Smooth muscle cell (in vitro differentiated cells): ENCODE measurements at regions not wholly inside any gene's neighbourhood (a gene's known extent, or its start where the extent isn't known, plus 50 kb on each side); places are given as distances from the start of the nearest gene placed in this dataset.

ENCODE experiments used
- DNase-seq: peaks from one replicate; lab custom pipeline; 2025; ENCODE audit not compliant: unreplicated experiment; lab: John Stamatoyannopoulos, UW
- H2AFZ ChIP-seq: fragments of 200-600 bp; sonication (generic); 2 replicates; pipeline ENCODE4 v1.6.0; 2016; ENCODE audit warnings: antibody characterized with exemption, low read depth, mild to moderate bottlenecking
- H3F3A ChIP-seq: fragments of 200-600 bp; sonication (generic); 2 replicates; pipeline ENCODE4 v1.6.0; 2017; ENCODE audit warnings: antibody characterized with exemption, low read depth
- H3K27ac ChIP-seq: fragments of 200-600 bp; sonication (generic); 2 replicates; pipeline ENCODE4 v1.5.1; 2016; ENCODE audit warnings: low read depth, mild to moderate bottlenecking
- H3K27me3 ChIP-seq: fragments of 200-600 bp; sonication (generic); 2 replicates; pipeline ENCODE4 v1.6.1; 2016; ENCODE audit warnings: low read depth, mild to moderate bottlenecking
- H3K36me3 ChIP-seq: fragments of 200-600 bp; sonication (generic); 2 replicates; pipeline ENCODE4 v1.5.1; 2016; ENCODE audit warnings: low read depth
- H3K4me1 ChIP-seq: fragments of 200-600 bp; sonication (generic); 2 replicates; pipeline ENCODE4 v1.5.1; 2016; ENCODE audit warnings: low read depth
- H3K4me2 ChIP-seq: fragments of 200-600 bp; sonication (generic); 2 replicates; pipeline ENCODE4 v1.6.0; 2016; ENCODE audit warnings: mild to moderate bottlenecking
- H3K4me3 ChIP-seq: fragments of 200-600 bp; sonication (generic); 2 replicates; pipeline ENCODE4 v1.5.1; 2016; ENCODE audit warnings: mild to moderate bottlenecking
- H3K79me2 ChIP-seq: fragments of 200-600 bp; sonication (generic); 2 replicates; pipeline ENCODE4 v1.6.0; 2016; ENCODE audit warnings: low read depth, mild to moderate bottlenecking
- H3K9ac ChIP-seq: fragments of 200-600 bp; sonication (generic); 2 replicates; pipeline ENCODE4 v1.6.0; 2016; ENCODE audit warnings: low read depth
- H3K9me3 ChIP-seq: fragments of 200-600 bp; sonication (generic); replicated peaks from 2 replicates; pipeline ENCODE4 v1.5.1; 2016; ENCODE audit warnings: low read depth
- H4K20me1 ChIP-seq: fragments of 200-600 bp; sonication (generic); 2 replicates; pipeline ENCODE4 v1.6.0; 2016; ENCODE audit warnings: low read depth
- CTCF ChIP-seq: fragments of 200-600 bp; sonication (generic); IDR thresholded peaks from 2 replicates; pipeline ENCODE4 v1.5.1; 2017; ENCODE audit warnings: borderline replicate concordance, mild to moderate bottlenecking, antibody characterized with exemption; ENCODE audit not compliant: insufficient read depth, poor library complexity, severe bottlenecking
- whole genome bisulfite sequencing: methylation state at CpG from one replicate; pipeline ENCODE4 v1.1.7; 2016; ENCODE audit warnings: low lambda C conversion rate; 5-methylcytosine and 5-hydroxymethylcytosine counted together

GRCh38 chr15:93244696-93245660, 156.0 kb upstream of the RGMA start:
- no peaks in the 10 kb centered on the region for H3K79me2 ChIP-seq
- no peak for TF ChIP-seq CTCF
- peaks cover 4% of the 10 kb centered on the region for H3K4me1 ChIP-seq
- no peak overlapping the region for H3K4me3 ChIP-seq
- H3K9ac ChIP-seq: no peak overlapping the region
- 88% methylated on average over 26 of the region's 26 CpGs for WGBS
- no peak overlapping the region for H3K4me2 ChIP-seq
- no peaks in the 10 kb centered on the region for H4K20me1 ChIP-seq
- H2AFZ ChIP-seq: no peak overlapping the region
- no peak overlapping the region for H3K27ac ChIP-seq
- no peak for DNase-seq
- H3K9me3 ChIP-seq: no peaks in the 10 kb centered on the region
- H3K36me3 ChIP-seq: no peaks in the 10 kb centered on the region
- peaks cover 48% of the 10 kb centered on the region for H3K27me3 ChIP-seq
- no peaks in the 10 kb centered on the region for H3F3A ChIP-seq

- DNase-seq: no peak
- Histone ChIP-seq H3K9ac (no peak overlapping the region), H3K27me3 (peaks cover 48% of the 10 kb centered on the region), H3F3A (no peaks in the 10 kb centered on the region), H3K4me1 (peaks cover 4% of the 10 kb centered on the region), H3K4me2 (no peak overlapping the region), H3K4me3 (no peak overlapping the region), H3K27ac (no peak overlapping the region), H3K36me3 (no peaks in the 10 kb centered on the region), H3K79me2 (no peaks in the 10 kb centered on the region), H4K20me1 (no peaks in the 10 kb centered on the region), H3K9me3 (no peaks in the 10 kb centered on the region), H2AFZ (no peak overlapping the region)
- WGBS: 96% methylated on average over 5 of the region's 9 CpGs
- no peak for TF ChIP-seq CTCF
These were observed 154.6 kb upstream of the RGMA start for GRCh38 chr15:93243573-93243972.

- Histone ChIP-seq H3F3A (no peaks in the 10 kb centered on the region), H3K36me3 (no peaks in the 10 kb centered on the region), H4K20me1 (no peaks in the 10 kb centered on the region), H3K27me3 (peaks cover 37% of the 10 kb centered on the region), H3K9ac (no peak overlapping the region), H3K4me3 (no peak overlapping the region), H3K9me3 (no peaks in the 10 kb centered on the region), H3K4me2 (no peak overlapping the region), H3K79me2 (no peaks in the 10 kb centered on the region), H2AFZ (no peak overlapping the region), H3K27ac (no peak overlapping the region), H3K4me1 (peaks cover 4% of the 10 kb centered on the region)
- WGBS: 51% methylated on average over 15 of the region's 15 CpGs
- no peak for DNase-seq
- TF ChIP-seq CTCF: no peak
These were observed 152.9 kb upstream of the RGMA start for GRCh38 chr15:93241696-93242585.
